PC-9 (cell line): ENCODE measurements at regions not wholly inside any gene's neighbourhood (a gene's known extent, or its start where the extent isn't known, plus 50 kb on each side); places are given as distances from the start of the nearest gene placed in this dataset.

Source experiments
- CTCF ChIP-seq: fragments of 200-600 bp; sonication (generic); conservative IDR thresholded peaks from 2 replicates; pipeline ENCODE4 v1.6.1; 2017; ENCODE audit warnings: mixed run types, antibody characterized with exemption, mild to moderate bottlenecking, moderate library complexity
- EZH2 ChIP-seq: fragments of 200-600 bp; sonication (generic); IDR thresholded peaks from 2 replicates; pipeline ENCODE4 v1.8.0; 2017; ENCODE audit warnings: antibody characterized with exemption, low read depth

- TF ChIP-seq CTCF = no peak
- no peak for TF ChIP-seq EZH2
These were observed 98.6 kb upstream of the MSX2 start for GRCh38 chr5:174625591-174626350.
